Neuronal stem cell (in vitro differentiated cells): ENCODE measurements at regions not wholly inside any gene's neighbourhood (a gene's known extent, or its start where the extent isn't known, plus 50 kb on each side); places are given as distances from the start of the nearest gene placed in this dataset.

Experiments used
- DNase-seq: peaks from one replicate; pipeline ENCODE4 v3.0.0-alpha.2; 2013; ENCODE audit warnings: low spot score
- H2AFZ ChIP-seq: one replicate; pipeline ENCODE4 v1.6.1; 2013; ENCODE audit warnings: mild to moderate bottlenecking, low read length, inconsistent platforms
- H2AK5ac ChIP-seq: 2 replicates; pipeline ENCODE4 v1.6.1; 2013; ENCODE audit warnings: low read depth, mild to moderate bottlenecking, inconsistent platforms, low read length, moderate library complexity, mixed read lengths
- H2BK120ac ChIP-seq: 2 replicates; pipeline ENCODE4 v1.6.1; 2013; ENCODE audit warnings: low read depth, mild to moderate bottlenecking, inconsistent platforms, low read length, moderate library complexity, mixed read lengths
- H2BK12ac ChIP-seq: one replicate; pipeline ENCODE4 v1.6.1; 2013; ENCODE audit warnings: low read length, inconsistent platforms
- H2BK15ac ChIP-seq: 2 replicates; pipeline ENCODE4 v1.6.1; 2013; ENCODE audit warnings: mild to moderate bottlenecking, low read length, inconsistent platforms, mixed read lengths
- H2BK5ac ChIP-seq: one replicate; pipeline ENCODE4 v1.6.1; 2013; ENCODE audit warnings: inconsistent platforms, mild to moderate bottlenecking, low read length, moderate library complexity
- H3K14ac ChIP-seq: one replicate; pipeline ENCODE4 v1.6.1; 2013; ENCODE audit warnings: low read length, inconsistent platforms
- H3K18ac ChIP-seq: 2 replicates; pipeline ENCODE4 v1.6.1; 2013; ENCODE audit warnings: low read length, inconsistent platforms
- H3K23ac ChIP-seq: 2 replicates; pipeline ENCODE4 v1.6.1; 2013; ENCODE audit warnings: low read depth, mild to moderate bottlenecking, mixed read lengths, low read length, inconsistent platforms; ENCODE audit not compliant: poor library complexity
- H3K27ac ChIP-seq: replicated peaks from 3 replicates; pipeline ENCODE4 v1.5.1; 2013; ENCODE audit warnings: low read length, inconsistent platforms
- H3K27me3 ChIP-seq, 3 experiments: 2 replicates each; pipeline ENCODE4 v1.6.1; 2013; ENCODE audit warnings: low read length in 3 of 3, mild to moderate bottlenecking in 2 of 3, inconsistent platforms in 1 of 3, low read depth in 1 of 3, mixed read lengths in 1 of 3, moderate library complexity in 1 of 3; ENCODE audit not compliant: control insufficient read depth in 3 of 3, insufficient read depth in 3 of 3
- H3K36me3 ChIP-seq, 2 donors: replicated peaks in 1 of 2; 2 replicates each; pipeline ENCODE4 v1.6.1; 2013; ENCODE audit warnings: low read length in 2 of 2; ENCODE audit not compliant: control insufficient read depth in 2 of 2, insufficient read depth in 2 of 2
- H3K4ac ChIP-seq: 2 replicates; pipeline ENCODE4 v1.6.1; 2013; ENCODE audit warnings: inconsistent platforms, mild to moderate bottlenecking, low read length, moderate library complexity
- H3K4me1 ChIP-seq, 2 donors: 1 replicate in 1 of 2; 2 replicates in 1 of 2; pipeline ENCODE4 v1.6.1; 2013; ENCODE audit warnings: low read length in 2 of 2, low read depth in 1 of 2; ENCODE audit not compliant: control insufficient read depth in 2 of 2, insufficient read depth in 1 of 2
- H3K4me2 ChIP-seq: one replicate; pipeline ENCODE4 v1.6.1; 2013; ENCODE audit warnings: mild to moderate bottlenecking, low read length, inconsistent platforms; ENCODE audit not compliant: insufficient read depth, poor library complexity, severe bottlenecking
- H3K4me3 ChIP-seq, 2 donors: 2 replicates each; pipeline ENCODE4 v1.5.1; 2013; ENCODE audit warnings: low read length in 2 of 2, mild to moderate bottlenecking in 2 of 2, inconsistent platforms in 1 of 2, moderate library complexity in 1 of 2
- H3K79me1 ChIP-seq: one replicate; pipeline ENCODE4 v1.6.1; 2013; ENCODE audit warnings: low read depth, mild to moderate bottlenecking, inconsistent platforms, low read length, moderate library complexity
- H3K9ac ChIP-seq: one replicate; pipeline ENCODE4 v1.6.1; 2013; ENCODE audit warnings: mild to moderate bottlenecking, low read depth, low read length, inconsistent platforms; ENCODE audit not compliant: poor library complexity
- H3K9me3 ChIP-seq, 2 donors: replicated peaks in 1 of 2; 2 replicates each; pipeline versions ENCODE3 to v1.6.1; 2013; ENCODE audit warnings: low read length in 2 of 2, mild to moderate bottlenecking in 2 of 2, inconsistent platforms in 1 of 2, low read depth in 1 of 2, mixed read lengths in 1 of 2, moderate library complexity in 1 of 2; ENCODE audit not compliant: control insufficient read depth in 2 of 2, insufficient read depth in 1 of 2
- H4K8ac ChIP-seq: one replicate; pipeline ENCODE4 v1.6.1; 2013; ENCODE audit warnings: low read depth, mild to moderate bottlenecking, inconsistent platforms, low read length, moderate library complexity
- H4K91ac ChIP-seq: one replicate; pipeline ENCODE4 v1.6.1; 2013; ENCODE audit warnings: low read length, low read depth, mild to moderate bottlenecking, inconsistent platforms; ENCODE audit not compliant: poor library complexity
- WGBS, 2 donors: extraction: QIAGEN DNeasy Blood & Tissue Kit; methylation state at CpG; one replicate each; pipeline ENCODE4 v1.1.7; 2013; ENCODE audit warnings: missing lambda C conversion rate in 2 of 2, mixed read lengths in 1 of 2; ENCODE audit not compliant: insufficient read length in 2 of 2, insufficient replicate concordance in 1 of 2; ENCODE audit errors: extremely low coverage in 2 of 2; 5-methylcytosine and 5-hydroxymethylcytosine counted together

DNA sequence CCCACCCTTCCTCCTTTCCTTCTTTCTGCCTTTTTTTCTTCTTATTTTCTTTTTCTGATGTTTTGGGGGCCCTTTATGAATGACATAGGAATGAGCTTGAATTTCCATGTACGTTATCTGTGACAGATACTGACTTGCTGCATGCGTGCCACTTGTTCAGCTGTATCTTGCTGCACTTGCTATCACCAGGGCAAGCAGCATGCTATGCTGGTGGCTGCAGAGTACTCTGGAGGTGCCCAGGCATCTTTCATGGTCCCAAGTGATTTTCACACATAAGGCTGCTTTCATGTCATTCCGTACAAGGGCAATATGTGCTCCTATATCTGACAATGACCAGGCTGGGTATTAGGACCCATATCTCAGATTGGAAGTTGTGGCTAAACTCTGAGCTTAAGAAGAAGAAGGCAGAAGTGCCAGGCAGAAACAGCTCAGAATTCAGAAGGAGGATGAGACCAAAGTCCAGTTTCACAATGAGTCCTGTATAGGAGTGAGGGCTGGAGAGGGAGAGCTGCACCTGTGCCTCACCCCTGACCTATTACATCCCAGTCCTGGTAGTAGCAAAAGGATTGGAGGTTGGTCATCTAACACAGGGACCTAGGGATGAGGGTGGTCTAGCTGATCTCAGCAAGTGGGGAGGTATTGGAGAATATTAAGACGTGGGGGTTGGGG lies 299.0 kb upstream of the DDHD1 start:
- 100% methylated on average over 1 of the region's 4 CpGs; no CpG with 5 or more reads in 1 of the 2 donors for WGBS, 2 donors
- Histone ChIP-seq H3K14ac (no peak overlapping the region), H3K18ac (no peak overlapping the region), H2AFZ (no peak overlapping the region), H4K91ac (no peak overlapping the region), H3K27me3 (no peaks in the 10 kb centered on the region), H2BK12ac (no peak overlapping the region), H3K4me3 (no peak overlapping the region), H3K36me3 (no peaks in the 10 kb centered on the region), H2BK5ac (no peak overlapping the region), H3K4ac (no peak overlapping the region), H3K9me3 (no peaks in the 10 kb centered on the region), H4K8ac (no peak overlapping the region), H2BK15ac (no peak overlapping the region), H2BK120ac (no peak overlapping the region), H3K27ac (no peak overlapping the region), H2AK5ac (no peak overlapping the region), H3K4me2 (no peak overlapping the region), H3K23ac (no peak overlapping the region), H3K4me1 (peaks cover 0 to 3% of the 10 kb centered on the region in 2 donors), H3K9ac (no peak overlapping the region), H3K79me1 (no peaks in the 10 kb centered on the region)
- no peak for DNase-seq

DNA sequence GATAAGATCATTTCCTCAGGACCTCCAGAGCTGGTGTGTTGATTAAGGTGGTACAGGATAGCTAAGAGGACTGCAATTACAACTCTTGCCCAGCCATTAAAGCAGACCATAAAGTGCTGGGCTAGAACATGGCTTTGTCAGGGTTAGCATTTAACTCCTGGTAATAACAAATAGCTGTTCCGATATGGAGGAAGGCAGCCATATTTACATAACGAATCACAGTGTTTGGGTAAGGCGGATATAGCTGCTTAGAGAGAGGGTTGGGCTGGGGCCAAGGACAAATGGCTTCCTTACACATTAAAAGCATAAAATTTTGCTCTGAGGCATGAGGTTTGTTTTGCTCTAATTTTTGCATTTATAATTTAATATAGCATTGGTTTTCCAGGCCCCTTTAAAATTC lies 297.7 kb upstream of the DDHD1 start:
- Histone ChIP-seq H3K4me1 (peaks cover 0 to 3% of the 10 kb centered on the region in 2 donors), H4K8ac (no peak overlapping the region), H3K4me3 (no peak overlapping the region), H3K36me3 (no peaks in the 10 kb centered on the region), H2BK120ac (no peak overlapping the region), H3K14ac (no peak overlapping the region), H3K27ac (no peak overlapping the region), H2BK5ac (no peak overlapping the region), H3K18ac (no peak overlapping the region), H2AK5ac (no peak overlapping the region), H3K4ac (no peak overlapping the region), H3K9ac (no peak overlapping the region), H3K4me2 (no peak overlapping the region), H3K23ac (no peak overlapping the region), H3K79me1 (no peaks in the 10 kb centered on the region), H2BK15ac (no peak overlapping the region), H3K9me3 (no peaks in the 10 kb centered on the region), H2BK12ac (no peak overlapping the region), H2AFZ (no peak overlapping the region), H3K27me3 (no peaks in the 10 kb centered on the region), H4K91ac (no peak overlapping the region)
- no peak for DNase-seq
- no CpG with 5 or more reads among the region's 3 CpGs for WGBS, 2 donors

DNA sequence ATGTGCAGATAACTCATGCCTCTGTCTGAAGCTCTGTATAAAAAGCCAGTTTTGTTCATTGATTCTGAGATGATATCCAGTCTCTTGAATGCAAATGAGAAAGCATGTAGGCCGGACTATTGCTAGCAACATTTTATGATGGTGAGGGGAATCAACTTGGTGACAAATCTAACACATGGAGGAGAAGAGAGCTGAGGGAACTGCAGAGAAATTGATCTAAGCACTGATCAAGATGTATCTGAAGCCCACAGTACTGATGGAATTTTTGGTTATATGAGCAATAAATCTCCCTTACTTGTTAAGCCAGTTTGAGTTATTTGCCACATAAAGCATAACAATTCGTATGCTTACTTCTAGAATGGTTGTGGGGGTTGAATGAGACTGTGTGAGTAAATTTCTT lies 295.6 kb upstream of the DDHD1 start:
- Histone ChIP-seq H3K36me3 (peaks cover 0 to 2% of the 10 kb centered on the region in 2 donors), H3K14ac (no peak overlapping the region), H3K23ac (no peak overlapping the region), H3K9ac (no peak overlapping the region), H2BK15ac (no peak overlapping the region), H2AFZ (no peak overlapping the region), H3K4me3 (no peak overlapping the region), H3K27me3 (no peaks in the 10 kb centered on the region), H3K4me2 (no peak overlapping the region), H3K4ac (no peak overlapping the region), H3K79me1 (no peaks in the 10 kb centered on the region), H4K8ac (no peak overlapping the region), H2BK12ac (no peak overlapping the region), H2BK120ac (no peak overlapping the region), H4K91ac (no peak overlapping the region), H3K18ac (no peak overlapping the region), H2BK5ac (no peak overlapping the region), H3K27ac (no peak overlapping the region), H3K4me1 (peaks cover 0 to 3% of the 10 kb centered on the region in 2 donors), H2AK5ac (no peak overlapping the region), H3K9me3 (no peaks in the 10 kb centered on the region)
- no CpG with 5 or more reads among the region's 2 CpGs for WGBS, 2 donors
- no peak for DNase-seq

DNA sequence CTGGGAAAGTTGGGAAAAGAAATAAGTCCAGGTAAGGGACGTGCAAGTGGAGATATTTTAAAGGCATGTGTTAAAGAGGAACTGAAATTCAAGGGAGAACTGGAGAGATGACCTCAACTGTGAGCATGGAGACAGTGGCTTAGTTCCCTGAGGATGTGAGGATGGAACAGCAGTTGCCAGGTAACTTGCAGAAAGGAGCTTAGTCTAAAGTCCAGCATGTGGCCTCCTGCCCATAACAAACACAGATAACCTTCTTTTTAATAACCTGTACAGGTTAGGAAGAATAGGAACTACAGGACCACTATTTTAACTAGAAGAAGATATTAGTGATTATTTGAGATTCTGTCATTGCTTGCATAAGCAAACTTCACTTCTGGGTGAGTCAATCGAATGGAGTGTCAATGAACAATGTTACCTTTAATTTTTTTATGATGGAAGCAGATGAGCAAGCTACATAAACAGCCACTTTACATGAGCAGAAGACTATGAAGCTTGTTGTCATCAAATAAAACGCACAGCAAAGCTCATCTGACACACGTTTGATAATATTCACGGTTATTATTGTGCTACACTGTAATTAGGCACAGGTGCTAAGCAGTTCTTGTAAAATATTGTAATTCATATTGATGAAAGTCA lies 291.7 kb upstream of the DDHD1 start:
- peaks cover 0 to 2% of the 10 kb centered on the region in 2 donors for H3K36me3 ChIP-seq
- no peaks in the 10 kb centered on the region for H3K9me3 ChIP-seq
- no peak overlapping the region for H3K4me3 ChIP-seq
- no peak overlapping the region for H3K9ac ChIP-seq
- H2BK5ac ChIP-seq = no peak overlapping the region
- H4K8ac ChIP-seq = no peak overlapping the region
- H3K4ac ChIP-seq = no peak overlapping the region
- no peaks in the 10 kb centered on the region for H3K79me1 ChIP-seq
- H3K27me3 ChIP-seq = no peaks in the 10 kb centered on the region
- H2BK15ac ChIP-seq = no peak overlapping the region
- H2BK12ac ChIP-seq = no peak overlapping the region
- no peak overlapping the region for H2AFZ ChIP-seq
- H4K91ac ChIP-seq = no peak overlapping the region
- DNase-seq = no peak
- H3K14ac ChIP-seq = no peak overlapping the region
- no peak overlapping the region for H2AK5ac ChIP-seq
- H3K18ac ChIP-seq = no peak overlapping the region
- no peak overlapping the region for H3K4me2 ChIP-seq
- peaks cover 0 to 2% of the 10 kb centered on the region in 2 donors for H3K4me1 ChIP-seq
- H3K23ac ChIP-seq = no peak overlapping the region
- WGBS, 2 donors = no CpG with 5 or more reads among the region's 5 CpGs
- no peak overlapping the region for H2BK120ac ChIP-seq
- H3K27ac ChIP-seq = no peak overlapping the region
